A172 (cell line): ENCODE measurements at regions not wholly inside any gene's neighbourhood (a gene's known extent, or its start where the extent isn't known, plus 50 kb on each side); places are given as distances from the start of the nearest gene placed in this dataset.
A peak's percentile ranks its signal among the peaks of the same experiment; 100 is the strongest.

Source experiments
- DNase-seq: peaks from one replicate; pipeline ENCODE4 v3.0.0-alpha.2; 2015; ENCODE audit warnings: low spot score

- no peak for DNase-seq
These were observed 1609.6 kb downstream of the SI start for GRCh38 chr3:163468531-163469335.

- no peak for DNase-seq
These were observed 1615.8 kb downstream of the SI start for GRCh38 chr3:163462446-163462845.

DNA sequence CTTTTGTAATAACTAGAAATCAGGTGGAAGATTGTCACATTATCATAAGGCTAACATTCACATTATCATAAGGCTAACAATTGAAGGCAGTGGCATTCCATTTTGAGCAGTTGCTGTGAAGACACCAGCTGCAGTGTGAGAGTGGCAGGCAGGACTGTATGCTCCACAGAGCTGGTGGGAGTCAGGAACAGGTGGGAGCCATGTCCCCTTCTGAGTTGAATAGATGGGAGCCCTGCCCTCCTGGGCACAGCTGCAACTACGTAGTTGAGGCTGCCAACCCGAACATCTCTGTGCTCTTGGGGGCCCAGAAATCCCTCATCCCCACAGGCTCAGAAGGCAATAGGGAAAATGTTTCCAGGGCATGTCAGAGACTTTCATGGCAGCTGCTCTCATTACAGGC is 1627.6 kb downstream of the SI start:
- no peak for DNase-seq

GRCh38 chr3:163438760-163439159 is 1639.5 kb downstream of the SI start:
- DNase-seq, result no peak

DNA sequence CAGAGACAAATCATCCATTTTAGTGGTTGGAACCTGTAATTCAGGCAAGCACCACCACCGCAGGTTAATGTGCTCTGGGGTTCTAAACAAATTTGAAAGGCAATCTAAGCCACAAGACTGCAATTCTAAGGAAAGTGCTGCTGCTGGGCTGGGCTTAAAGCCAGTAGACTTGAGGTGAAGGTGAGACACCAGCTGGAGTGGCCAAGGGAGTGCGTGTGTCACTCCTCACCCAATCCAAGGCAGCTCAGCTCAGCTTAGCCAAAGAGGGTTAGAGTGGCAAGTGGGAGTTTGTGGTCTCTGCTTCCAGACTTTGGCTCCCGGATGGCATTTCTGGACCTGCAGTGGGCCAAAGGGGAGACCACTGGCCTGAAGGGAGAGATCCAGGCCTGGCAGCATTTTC is 1655.6 kb downstream of the SI start:
- no peak for DNase-seq

DNA sequence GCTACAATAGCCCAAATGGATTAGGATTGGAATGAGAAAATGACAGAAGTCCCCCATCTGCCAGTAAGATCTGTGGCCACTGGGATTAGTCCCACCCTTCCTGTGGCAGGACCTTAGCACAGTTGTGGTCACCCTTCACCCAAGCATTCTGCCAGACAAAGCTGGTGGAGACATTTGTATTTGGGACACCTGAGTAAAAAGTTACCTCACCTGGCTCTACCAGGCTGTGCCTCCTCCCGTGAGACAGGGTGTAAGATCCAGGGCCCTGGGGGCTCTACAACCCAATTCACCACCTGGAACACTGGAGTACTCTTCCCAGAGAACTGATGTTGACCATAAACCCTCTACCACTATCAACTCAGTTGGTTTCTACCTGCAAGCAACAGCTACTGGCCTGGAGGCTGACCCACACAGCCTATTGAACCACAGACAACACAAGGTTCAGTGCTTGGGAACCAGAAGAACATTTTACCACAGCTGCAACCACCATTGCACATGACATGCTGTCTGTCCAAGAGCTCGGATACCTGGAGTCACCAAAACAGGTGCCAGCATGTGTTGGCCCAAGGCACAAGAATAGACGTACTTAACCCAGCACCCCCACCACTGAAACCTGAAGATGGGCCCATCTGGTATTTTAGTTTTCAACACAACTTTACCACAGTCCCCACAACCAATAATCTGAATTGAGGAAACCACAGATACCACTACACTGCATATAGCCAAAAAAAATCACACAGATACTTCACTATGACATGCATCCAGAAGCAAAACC is 1686.7 kb downstream of the SI start:
- DNase-seq, result no peak

DNA sequence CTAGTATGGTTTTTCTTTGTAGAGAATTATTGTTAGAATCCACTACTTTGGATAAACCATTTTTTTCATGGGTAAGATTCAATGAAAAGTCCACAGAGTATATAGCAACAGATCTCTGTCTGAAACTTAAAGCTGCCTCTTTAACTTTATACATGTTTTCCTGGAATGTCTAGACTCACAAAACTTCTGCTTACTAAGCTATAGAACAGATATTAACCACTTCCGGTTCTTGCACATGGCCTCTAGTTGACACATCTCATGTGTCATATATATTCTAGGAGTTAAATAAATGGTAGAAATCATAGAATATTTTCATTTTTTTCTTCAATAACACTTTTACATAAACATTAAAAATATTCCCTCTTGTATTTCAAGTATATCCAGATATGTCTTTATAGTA is 1693.9 kb downstream of the SI start:
- DNase-seq, result no peak

DNA sequence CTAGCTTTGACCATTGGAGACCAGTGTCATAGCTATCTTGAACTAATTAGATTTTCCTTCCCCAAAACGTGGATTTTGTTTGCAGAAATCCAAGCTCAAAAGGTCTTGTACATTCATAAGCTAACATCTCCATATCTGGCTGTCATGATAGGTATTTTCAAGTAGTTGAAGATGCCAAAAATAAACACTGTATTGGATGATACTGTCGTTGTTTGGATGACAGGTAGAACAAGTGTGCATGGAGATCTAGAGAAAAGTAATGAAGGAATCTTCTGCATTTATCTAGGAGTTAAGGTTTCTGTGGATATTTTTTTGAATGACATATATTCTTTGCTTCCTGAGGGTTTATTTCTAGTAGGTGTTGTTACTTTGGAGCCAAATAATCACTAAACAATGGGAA is 1696.1 kb downstream of the SI start:
- no peak for DNase-seq

GRCh38 chr3:163368168-163368567 is 1710.1 kb downstream of the SI start:
- DNase-seq, result peak; percentile 39

- DNase-seq, result no peak
These were observed 1713.6 kb downstream of the SI start for GRCh38 chr3:163364717-163365116.

GRCh38 chr3:163362151-163362550 is 1716.1 kb downstream of the SI start:
- no peak for DNase-seq

DNA sequence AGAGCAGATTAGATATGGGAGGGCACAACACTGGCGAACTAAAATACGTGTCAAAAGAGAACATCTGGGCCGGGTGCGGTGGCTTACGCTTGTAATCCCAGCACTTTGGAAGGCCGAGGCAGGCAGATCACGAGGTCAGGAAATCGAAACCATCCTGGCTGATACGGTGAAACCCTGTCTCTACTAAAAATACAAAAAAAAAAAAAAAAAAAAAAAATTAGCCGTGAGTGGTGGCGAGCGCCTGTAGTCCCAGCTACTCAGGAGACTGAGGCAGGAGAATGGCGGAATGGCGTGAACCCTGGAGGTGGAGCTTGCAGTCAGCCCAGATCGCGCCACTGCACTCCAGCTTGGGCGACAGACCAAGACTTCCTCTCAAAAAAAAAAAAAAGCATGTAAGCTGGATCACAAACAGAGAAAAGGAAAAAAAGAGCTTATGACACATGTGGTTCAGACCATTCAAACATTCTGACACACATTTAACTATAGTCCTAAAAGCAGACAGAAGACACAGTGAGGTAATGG is 1716.9 kb downstream of the SI start:
- peak; percentile 42 for DNase-seq

DNA sequence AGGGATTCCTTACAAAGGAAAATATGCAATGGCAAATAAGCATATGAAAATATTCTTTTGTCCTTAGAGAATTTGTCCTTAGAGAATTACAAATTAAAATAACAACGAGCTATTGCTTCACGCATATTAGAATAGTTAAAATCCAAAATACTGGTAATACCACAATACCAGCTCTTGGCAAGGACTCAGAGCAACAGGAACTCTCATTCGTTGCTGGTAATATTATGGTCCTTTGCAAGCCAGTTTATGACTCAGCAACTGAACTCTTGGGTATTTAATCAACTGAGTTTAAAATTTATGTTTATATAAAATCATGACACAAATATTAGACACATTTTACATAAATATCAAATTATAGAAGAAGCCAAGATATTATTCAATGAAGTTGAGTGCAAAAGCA is 1730.4 kb downstream of the SI start:
- DNase-seq, result no peak

GRCh38 chr3:163335429-163335828 is 1742.9 kb downstream of the SI start:
- no peak for DNase-seq

DNA sequence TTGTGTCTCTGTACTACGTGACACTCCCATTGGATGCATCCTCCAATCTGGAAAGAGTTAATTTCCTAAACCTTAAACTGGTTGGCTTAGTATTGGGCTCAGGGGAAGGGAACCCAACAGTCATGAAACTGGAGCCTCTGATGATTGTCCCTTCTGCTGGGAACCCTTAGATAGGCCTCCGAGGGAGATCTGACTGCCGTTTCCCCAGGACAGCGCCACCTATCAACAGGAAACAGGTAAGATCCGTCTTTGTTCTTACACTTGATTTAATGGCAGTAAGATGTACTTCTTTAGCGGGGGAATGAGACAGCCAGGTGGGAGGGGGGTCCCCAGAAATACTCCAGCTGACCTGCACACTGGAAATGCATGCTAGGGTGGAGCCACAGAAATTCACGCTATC is 1749.6 kb downstream of the SI start:
- no peak for DNase-seq

DNA sequence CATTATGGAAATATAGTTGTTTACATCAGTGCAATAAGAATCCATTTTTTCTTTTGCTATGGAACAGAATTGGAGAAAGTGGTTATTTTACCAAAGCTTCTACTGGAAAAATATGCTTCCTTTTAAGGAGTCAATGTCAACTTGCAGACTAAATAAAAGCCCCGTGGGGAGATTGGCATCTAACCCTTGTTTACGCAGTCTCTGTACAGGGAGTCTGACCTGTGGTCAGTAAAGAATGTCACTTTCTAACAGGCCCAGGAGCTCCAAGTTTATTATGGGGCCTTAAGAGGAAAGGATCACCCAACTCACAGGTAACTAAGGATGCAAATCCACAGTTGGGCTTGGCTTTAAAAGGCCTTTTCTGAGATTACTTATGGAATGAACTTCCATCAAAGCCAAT is 1751.2 kb downstream of the SI start:
- peak; percentile 27 for DNase-seq

GRCh38 chr3:163315786-163316185 is 1762.5 kb downstream of the SI start:
- peak; percentile 5 for DNase-seq

GRCh38 chr3:163306405-163306804 is 1771.9 kb downstream of the SI start:
- no peak for DNase-seq

- no peak for DNase-seq
These were observed 1777.1 kb downstream of the OTOL1 start for GRCh38 chr3:163273694-163274093.

DNA sequence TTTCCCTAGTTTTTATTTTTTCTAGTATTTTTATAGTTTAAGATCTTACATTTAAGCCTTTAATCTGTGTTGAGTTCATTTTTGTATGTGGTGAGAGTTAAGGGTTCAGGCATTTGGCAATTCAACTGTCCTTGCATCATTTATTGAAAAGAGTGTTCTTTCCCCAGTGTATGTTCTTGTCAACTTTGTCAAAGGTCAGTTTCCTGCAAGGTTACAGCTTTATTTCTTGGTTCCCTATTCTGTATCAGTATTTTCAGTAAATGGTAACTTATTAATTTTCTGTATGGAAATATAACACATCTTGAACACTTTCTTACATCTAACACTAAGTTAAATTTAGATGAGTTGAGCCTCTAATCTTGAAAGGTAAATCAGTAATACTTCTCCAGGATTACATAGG is 1770.1 kb downstream of the OTOL1 start:
- DNase-seq, result no peak

GRCh38 chr3:163261618-163262017 is 1765.0 kb downstream of the OTOL1 start:
- no peak for DNase-seq

- no peak for DNase-seq
These were observed 1764.4 kb downstream of the OTOL1 start for GRCh38 chr3:163261056-163261455.

- no peak for DNase-seq
These were observed 1721.7 kb downstream of the OTOL1 start for GRCh38 chr3:163218336-163218735.
